ENCODE measurements at regions not wholly inside any gene's neighbourhood (a gene's known extent, or its start where the extent isn't known, plus 50 kb on each side); places are given as distances from the start of the nearest gene placed in this dataset.

GRCh38 chr13:111648885-111649284 is 328.4 kb downstream of the TEX29 start:
- DNase-seq (ENCODE audit: low read depth), result no peak
- no peak for TF ChIP-seq CTCF (conservative IDR thresholded peaks at IDR 0.05; ENCODE audit: control insufficient read depth, insufficient read depth, low read depth, low read length)
- no peak overlapping the region for H3K4me3 ChIP-seq (ENCODE audit: control insufficient read depth, low read depth, low read length)

GRCh38 chr13:111650626-111651025 is 330.2 kb downstream of the TEX29 start:
- no peak for DNase-seq (ENCODE audit: low read depth)
- no peak for TF ChIP-seq CTCF (conservative IDR thresholded peaks at IDR 0.05; ENCODE audit: control insufficient read depth, insufficient read depth, low read depth, low read length)
- no peak overlapping the region for H3K4me3 ChIP-seq (ENCODE audit: control insufficient read depth, low read depth, low read length)

- TF ChIP-seq CTCF (conservative IDR thresholded peaks at IDR 0.05; ENCODE audit: control insufficient read depth, insufficient read depth, low read depth, low read length), result no peak
- no peak overlapping the region for H3K4me3 ChIP-seq (ENCODE audit: control insufficient read depth, low read depth, low read length)
- no peak for DNase-seq (ENCODE audit: low read depth)
Measured at GRCh38 chr13:111652676-111653075, 332.2 kb downstream of the TEX29 start.

- no peak for TF ChIP-seq CTCF (conservative IDR thresholded peaks at IDR 0.05; ENCODE audit: control insufficient read depth, insufficient read depth, low read depth, low read length)
- no peak for DNase-seq (ENCODE audit: low read depth)
Measured at GRCh38 chr13:111654531-111654930, 334.1 kb downstream of the TEX29 start.

GRCh38 chr13:111656439-111656838 is 336.0 kb downstream of the TEX29 start:
- DNase-seq (ENCODE audit: low read depth), result no peak
- no peak for TF ChIP-seq CTCF (conservative IDR thresholded peaks at IDR 0.05; ENCODE audit: control insufficient read depth, insufficient read depth, low read depth, low read length)

More at GRCh38 chr13:111654531-111654930, 334.1 kb downstream of the TEX29 start:
- no peak overlapping the region for H3K4me3 ChIP-seq (ENCODE audit: control insufficient read depth, low read depth, low read length)

GRCh38 chr13:111657013-111657412 is 336.6 kb downstream of the TEX29 start:
- TF ChIP-seq CTCF (conservative IDR thresholded peaks at IDR 0.05; ENCODE audit: control insufficient read depth, insufficient read depth, low read depth, low read length), result no peak
- DNase-seq (ENCODE audit: low read depth), result no peak
- no peak overlapping the region for H3K4me3 ChIP-seq (ENCODE audit: control insufficient read depth, low read depth, low read length)

More at GRCh38 chr13:111656439-111656838, 336.0 kb downstream of the TEX29 start:
- no peak overlapping the region for H3K4me3 ChIP-seq (ENCODE audit: control insufficient read depth, low read depth, low read length)
